DND-41 (cell line): ENCODE measurements at regions not wholly inside any gene's neighbourhood (a gene's known extent, or its start where the extent isn't known, plus 50 kb on each side); places are given as distances from the start of the nearest gene placed in this dataset.

ENCODE experiments used
- CTCF ChIP-seq: IDR thresholded peaks from 2 replicates; pipeline ENCODE4 v1.5.1; 2012; ENCODE audit warnings: borderline replicate concordance, low read length, moderate library complexity, mild to moderate bottlenecking; ENCODE audit not compliant: poor library complexity, severe bottlenecking; ENCODE audit errors: extremely low read depth
- EZH2 ChIP-seq: IDR thresholded peaks from 3 replicates; pipeline ENCODE4 v1.6.1; 2012; ENCODE audit warnings: borderline replicate concordance, low read depth, mild to moderate bottlenecking, moderate library complexity, low read length, inconsistent platforms; ENCODE audit not compliant: severe bottlenecking

- no peak for TF ChIP-seq CTCF
- TF ChIP-seq EZH2: no peak
These were observed 81.7 kb upstream of the TMEM72 start for GRCh38 chr10:44829426-44829825.
